Right ventricle myocardium superior (tissue), 1 donor: ENCODE measurements at regions not wholly inside any gene's neighbourhood (a gene's known extent, or its start where the extent isn't known, plus 50 kb on each side); places are given as distances from the start of the nearest gene placed in this dataset.
"Not testable (repeated sequence)": the region's sequence is repeated elsewhere in the genome, so short reads cannot be mapped to it uniquely, and the experiment has no call there.

Experiments used
- ATAC-seq: fragments of 200-7000 bp; cut with Tn5 transposase; one replicate; pipeline ENCODE4 v1.9.1; 2020; ENCODE audit warnings: mild to moderate bottlenecking; ENCODE audit not compliant: poor library complexity
- DNase-seq: peaks from one replicate; pipeline ENCODE4 v3.0.0-alpha.2; 2020
- intact Hi-C: fragments of 100-400 bp; cut with DNase I; formaldehyde crosslinking; loops from one replicate; pipeline ENCODE4 v1.11.2; 2022
- donor health status: DM: no; HTN: yes; CAD: no; lungs with severe emphysema.

- intact Hi-C loops, result no loop called here
- ATAC-seq, result no peak
- DNase-seq, result no peak
Measured at GRCh38 chr5:121366515-121366914, 485.2 kb upstream of the FTMT start.

- ATAC-seq (no peak), DNase-seq (no peak)
- intact Hi-C loops, result no loop called here
Measured at GRCh38 chr5:121373371-121373770, 478.3 kb upstream of the FTMT start.

GRCh38 chr5:121377461-121377860 lies 474.2 kb upstream of the FTMT start:
- intact Hi-C loops, result no loop called here

DNA sequence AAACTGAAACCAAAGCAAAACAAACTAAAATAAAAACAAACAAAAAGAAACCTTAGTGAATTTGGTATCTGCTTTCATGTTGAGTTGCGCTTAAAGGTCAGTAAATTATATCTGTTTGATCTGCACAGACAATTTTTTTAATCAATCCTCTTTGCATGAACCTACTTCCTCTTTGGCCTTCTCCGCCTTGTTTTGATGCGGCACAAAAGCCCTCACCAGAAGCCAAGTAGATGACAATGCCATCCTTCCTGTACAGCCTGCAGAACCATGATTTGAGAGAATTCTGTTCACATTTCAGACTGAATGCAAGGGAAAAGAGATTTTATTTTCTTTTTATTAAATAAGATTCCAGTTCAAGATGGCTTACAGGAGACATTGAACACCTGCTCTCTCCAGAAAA lies 473.6 kb upstream of the FTMT start:
- intact Hi-C loops, result no loop called here
- DNase-seq (no peak), ATAC-seq (no peak)

More at GRCh38 chr5:121377461-121377860, 474.2 kb upstream of the FTMT start:
- DNase-seq (no peak), ATAC-seq (no peak)

DNA sequence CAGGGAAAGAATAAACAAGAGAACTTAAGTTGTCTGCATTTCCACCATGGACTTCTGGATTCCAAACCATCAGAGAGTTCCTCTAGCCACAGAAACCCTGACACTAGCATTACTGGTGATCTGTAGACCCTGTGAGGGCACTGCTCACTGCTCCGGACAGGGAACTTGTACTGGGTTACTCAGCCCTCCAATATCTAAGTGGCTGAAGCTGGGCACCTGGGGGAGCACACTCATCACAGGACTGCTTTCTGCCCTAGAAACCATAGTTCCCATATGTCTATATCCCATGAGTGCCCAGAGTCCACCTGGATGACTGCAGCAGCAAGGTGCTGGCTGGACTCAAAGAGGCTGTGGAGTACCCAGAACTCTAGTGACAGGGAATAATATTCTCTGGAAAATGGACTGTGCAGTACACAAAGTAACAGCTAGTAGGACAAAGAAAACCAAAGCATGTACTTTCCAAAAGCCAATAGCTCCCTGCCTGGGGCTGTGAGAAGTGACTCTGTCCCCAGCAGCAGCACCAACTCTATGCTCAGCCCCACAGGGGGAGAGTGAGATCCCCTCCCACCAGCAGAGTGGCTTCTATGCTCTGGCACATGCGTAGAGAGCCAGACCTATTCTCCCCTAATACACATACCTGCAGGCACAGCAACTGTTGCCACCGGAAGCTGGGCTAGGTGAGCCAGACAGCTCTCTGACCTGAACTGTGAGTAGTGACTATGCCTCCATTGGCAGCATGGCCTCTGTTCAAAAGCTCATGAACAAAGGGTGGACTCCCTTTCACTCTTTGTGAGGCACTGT lies 472.9 kb upstream of the FTMT start:
- ATAC-seq (no peak), DNase-seq (no peak)
- intact Hi-C loops, result no loop called here

DNA sequence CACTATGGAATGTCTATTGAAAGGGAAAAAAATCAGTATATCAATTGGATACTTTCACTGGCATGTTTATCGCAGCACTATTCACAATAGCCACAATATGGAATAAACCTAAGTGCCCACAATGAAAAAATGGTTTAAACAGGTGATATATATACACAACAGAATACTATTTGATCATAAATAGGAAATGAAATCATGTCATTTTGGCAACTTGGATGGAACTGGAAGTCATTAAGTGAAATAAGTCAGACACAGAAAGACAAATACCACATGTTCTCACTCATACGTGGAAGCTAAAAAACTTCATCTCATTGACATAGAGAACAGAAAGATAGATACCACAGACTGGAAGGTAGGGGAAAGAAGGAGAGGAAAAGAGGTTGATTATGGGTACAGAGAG lies 471.6 kb upstream of the FTMT start:
- ATAC-seq (no peak), DNase-seq (no peak)
- intact Hi-C loops, result no loop called here

- intact Hi-C loops, result no loop called here
- no peak for DNase-seq
- ATAC-seq, result no peak
Measured at GRCh38 chr5:121384359-121384758, 467.3 kb upstream of the FTMT start.

DNA sequence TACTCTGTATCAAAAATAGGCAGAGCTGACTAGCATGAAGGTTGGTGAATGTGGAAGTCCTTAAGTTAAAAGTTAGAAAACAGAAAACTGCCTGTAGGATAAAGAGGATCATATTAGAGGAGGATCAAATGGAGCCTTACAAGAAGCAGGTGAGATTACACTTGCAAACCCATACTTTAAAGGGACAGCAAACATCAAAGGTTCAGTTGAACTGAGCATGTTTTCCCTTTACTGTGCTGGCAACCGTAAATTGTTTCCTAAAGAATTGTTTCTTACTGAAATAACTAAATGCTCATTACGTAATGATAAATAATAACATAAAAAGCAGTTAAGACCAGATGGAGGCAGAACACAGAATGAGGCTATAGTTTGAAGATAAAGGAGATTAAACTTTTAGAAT lies 465.3 kb upstream of the FTMT start:
- DNase-seq, result no peak
- ATAC-seq, result no peak
- intact Hi-C loops, result no loop called here

- intact Hi-C loops, result no loop called here
- DNase-seq, result no peak
- no peak for ATAC-seq
Measured at GRCh38 chr5:121396716-121397115, 455.0 kb upstream of the FTMT start.

DNA sequence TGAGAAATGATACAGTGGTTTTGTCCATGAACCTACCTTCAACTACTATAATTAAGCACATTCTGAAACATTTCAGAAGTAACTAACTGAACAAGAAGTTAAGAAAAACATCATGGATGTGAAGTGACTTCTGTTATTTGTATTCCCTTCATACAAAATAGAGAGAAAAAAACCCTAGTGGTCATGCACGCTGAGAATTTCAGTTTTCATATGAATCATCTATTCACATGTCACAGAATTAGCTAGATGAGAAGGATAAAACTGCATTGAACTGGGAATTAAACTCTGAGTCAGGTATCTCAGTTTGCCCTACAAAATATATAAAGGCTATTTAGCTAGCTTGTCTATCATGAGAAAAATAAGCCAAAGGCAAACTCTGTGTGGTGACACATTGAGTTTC lies 451.8 kb upstream of the FTMT start:
- DNase-seq, result no peak
- ATAC-seq, result no peak
- intact Hi-C loops, result no loop called here

DNA sequence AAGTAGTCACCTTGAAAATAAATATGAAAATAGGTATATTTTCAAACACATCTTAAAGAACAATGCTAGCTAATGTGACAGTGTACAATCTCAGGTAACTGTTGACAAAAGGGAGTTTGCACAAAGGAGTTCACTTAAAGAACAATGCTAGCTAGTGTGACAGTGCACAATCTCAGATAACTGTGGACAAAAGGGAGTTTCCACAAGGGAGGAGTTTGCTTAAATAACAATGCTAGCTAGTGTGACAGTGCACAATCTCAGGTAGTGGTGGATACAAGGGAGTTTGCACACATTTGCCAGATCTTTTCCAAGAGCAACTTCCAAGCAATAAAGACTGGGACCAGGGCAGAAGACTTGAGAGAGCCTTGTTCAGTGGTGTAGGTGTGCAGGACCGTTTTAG lies 442.9 kb upstream of the FTMT start:
- intact Hi-C loops, result no loop called here
- DNase-seq (no peak), ATAC-seq (no peak)

- intact Hi-C loops, result no loop called here
- ATAC-seq, result no peak
- no peak for DNase-seq
Measured at GRCh38 chr5:121415270-121415669, 436.4 kb upstream of the FTMT start.

DNA sequence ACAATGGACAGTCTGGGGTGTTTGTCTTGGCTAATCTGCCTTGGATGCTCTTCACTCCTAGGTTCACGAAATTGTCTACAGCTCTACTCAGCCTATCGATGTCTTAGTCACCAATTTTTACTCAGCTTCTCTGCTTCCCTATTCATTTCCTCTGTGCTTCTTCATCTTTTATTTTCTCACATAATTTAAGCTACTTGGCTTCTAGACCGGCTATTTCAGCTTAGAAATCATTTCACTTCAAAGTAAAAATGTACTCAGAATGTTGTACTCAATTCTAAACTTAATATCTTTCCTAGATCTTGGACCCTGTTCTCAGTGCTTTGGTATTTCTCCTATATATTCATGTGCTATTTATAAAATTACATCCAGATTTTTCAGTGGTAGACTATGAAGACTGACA lies 430.0 kb upstream of the FTMT start:
- no peak for DNase-seq
- ATAC-seq, result no peak
- intact Hi-C loops, result no loop called here

GRCh38 chr5:121424976-121425375 lies 426.7 kb upstream of the FTMT start:
- ATAC-seq, result no peak
- DNase-seq, result no peak
- intact Hi-C loops, result no loop called here

- intact Hi-C loops, result no loop called here
- no peak for DNase-seq
- no peak for ATAC-seq
Measured at GRCh38 chr5:121426153-121426552, 425.5 kb upstream of the FTMT start.

- DNase-seq (no peak), ATAC-seq (no peak)
- intact Hi-C loops, result no loop called here
Measured at GRCh38 chr5:121429761-121430160, 421.9 kb upstream of the FTMT start.

DNA sequence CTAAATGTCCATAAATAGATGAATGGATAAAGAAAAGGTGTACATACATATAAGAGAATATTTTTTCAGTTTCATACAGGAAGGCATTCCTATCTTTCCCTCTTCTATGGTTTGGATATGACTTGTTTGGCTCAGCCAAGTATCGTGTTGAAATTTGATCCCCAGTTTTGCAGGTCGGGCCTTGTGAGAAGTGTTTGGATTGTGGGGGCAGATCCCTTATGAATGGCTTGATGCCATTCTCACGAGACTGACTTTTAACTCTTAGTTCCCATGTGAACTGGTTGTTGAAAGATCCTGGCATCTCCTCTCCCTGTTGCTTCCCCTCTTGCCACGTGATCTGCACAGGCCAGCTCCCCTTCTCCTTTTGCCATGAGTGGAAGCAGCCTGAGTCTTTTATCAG lies 421.1 kb upstream of the FTMT start:
- intact Hi-C loops, result no loop called here
- ATAC-seq (no peak), DNase-seq (no peak)

DNA sequence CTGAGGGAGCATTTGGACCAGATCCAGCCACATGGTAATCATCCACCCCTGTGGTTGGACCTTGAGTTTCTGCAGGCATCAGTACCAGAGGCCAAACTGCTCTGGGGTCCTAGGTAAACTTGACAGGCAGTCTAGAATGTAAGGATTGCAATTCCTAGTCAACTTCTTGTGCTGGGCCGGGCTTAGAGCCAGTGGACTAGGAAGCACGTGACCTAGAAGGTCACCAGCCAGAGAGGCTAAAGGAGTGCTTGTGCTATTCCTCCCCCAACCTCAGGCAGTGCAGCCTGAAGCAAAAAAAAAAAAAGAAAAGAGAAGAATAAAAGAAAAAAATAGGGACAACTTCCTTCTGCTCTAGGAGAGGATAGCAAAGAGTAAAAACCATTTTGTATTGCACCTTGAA lies 406.2 kb upstream of the FTMT start:
- DNase-seq (no peak), ATAC-seq (no peak)
- intact Hi-C loops, result no loop called here

GRCh38 chr5:121462441-121462840 lies 389.2 kb upstream of the FTMT start:
- no peak for ATAC-seq
- intact Hi-C loops, result no loop called here
- DNase-seq, result no peak

GRCh38 chr5:121471222-121471621 lies 380.5 kb upstream of the FTMT start:
- ATAC-seq, intact Hi-C loops, DNase-seq: not testable (repeated sequence)

DNA sequence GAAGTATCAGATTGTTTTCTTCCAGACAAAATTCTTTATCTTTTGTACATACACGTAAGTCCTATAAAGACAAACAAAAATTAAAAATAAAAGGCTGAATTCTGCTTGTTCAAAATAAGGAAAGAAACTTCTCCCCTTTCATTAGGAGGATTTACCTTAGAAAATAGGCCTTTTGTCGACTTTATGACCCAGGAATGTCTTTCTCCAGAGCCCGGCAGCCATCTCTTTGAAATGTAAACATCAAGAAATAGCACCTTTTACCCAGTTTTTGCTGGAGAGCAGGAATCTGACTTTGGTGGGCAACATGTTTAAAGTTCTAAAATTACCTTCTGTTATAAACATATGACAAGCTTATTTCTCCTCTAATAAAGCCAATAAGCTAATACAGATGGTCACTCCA lies 373.0 kb upstream of the FTMT start:
- ATAC-seq (no peak), DNase-seq (no peak)
- intact Hi-C loops, result no loop called here
